ENCODE measurements at regions not wholly inside any gene's neighbourhood (a gene's known extent, or its start where the extent isn't known, plus 50 kb on each side); places are given as distances from the start of the nearest gene placed in this dataset.

GRCh38 chr4:18813771-18814170, 792.2 kb upstream of the LCORL start:
- no peak for DNase-seq
- intact Hi-C loops (cut with DNase I) = no loop called here
- Histone ChIP-seq H3K27me3 (no peaks in the 10 kb centered on the region), H3K4me3 (no peak overlapping the region), H3K27ac (no peak overlapping the region), H3K4me1 (replicated peaks in 1 of 2) (no peaks in the 10 kb centered on the region), H3K36me3 (replicated peaks in 1 of 2) (no peaks in the 10 kb centered on the region), H3K9me3 (replicated peaks in 1 of 3) (no peaks in the 10 kb centered on the region)
- TF ChIP-seq POLR2A (IDR thresholded peaks at IDR 0.05) = no peak
- TF ChIP-seq, protein P1, sequence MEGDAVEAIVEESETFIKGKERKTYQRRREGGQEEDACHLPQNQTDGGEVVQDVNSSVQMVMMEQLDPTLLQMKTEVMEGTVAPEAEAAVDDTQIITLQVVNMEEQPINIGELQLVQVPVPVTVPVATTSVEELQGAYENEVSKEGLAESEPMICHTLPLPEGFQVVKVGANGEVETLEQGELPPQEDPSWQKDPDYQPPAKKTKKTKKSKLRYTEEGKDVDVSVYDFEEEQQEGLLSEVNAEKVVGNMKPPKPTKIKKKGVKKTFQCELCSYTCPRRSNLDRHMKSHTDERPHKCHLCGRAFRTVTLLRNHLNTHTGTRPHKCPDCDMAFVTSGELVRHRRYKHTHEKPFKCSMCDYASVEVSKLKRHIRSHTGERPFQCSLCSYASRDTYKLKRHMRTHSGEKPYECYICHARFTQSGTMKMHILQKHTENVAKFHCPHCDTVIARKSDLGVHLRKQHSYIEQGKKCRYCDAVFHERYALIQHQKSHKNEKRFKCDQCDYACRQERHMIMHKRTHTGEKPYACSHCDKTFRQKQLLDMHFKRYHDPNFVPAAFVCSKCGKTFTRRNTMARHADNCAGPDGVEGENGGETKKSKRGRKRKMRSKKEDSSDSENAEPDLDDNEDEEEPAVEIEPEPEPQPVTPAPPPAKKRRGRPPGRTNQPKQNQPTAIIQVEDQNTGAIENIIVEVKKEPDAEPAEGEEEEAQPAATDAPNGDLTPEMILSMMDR (IDR thresholded peaks at IDR 0.05) = no peak

GRCh38 chr4:18813055-18813454, 791.5 kb upstream of the LCORL start:
- TF ChIP-seq POLR2A (IDR thresholded peaks at IDR 0.05) = no peak
- TF ChIP-seq, protein P1 (IDR thresholded peaks at IDR 0.05) = no peak
- H3K27me3 ChIP-seq = no peaks in the 10 kb centered on the region
- intact Hi-C loops (cut with DNase I) = no loop called here

DNA sequence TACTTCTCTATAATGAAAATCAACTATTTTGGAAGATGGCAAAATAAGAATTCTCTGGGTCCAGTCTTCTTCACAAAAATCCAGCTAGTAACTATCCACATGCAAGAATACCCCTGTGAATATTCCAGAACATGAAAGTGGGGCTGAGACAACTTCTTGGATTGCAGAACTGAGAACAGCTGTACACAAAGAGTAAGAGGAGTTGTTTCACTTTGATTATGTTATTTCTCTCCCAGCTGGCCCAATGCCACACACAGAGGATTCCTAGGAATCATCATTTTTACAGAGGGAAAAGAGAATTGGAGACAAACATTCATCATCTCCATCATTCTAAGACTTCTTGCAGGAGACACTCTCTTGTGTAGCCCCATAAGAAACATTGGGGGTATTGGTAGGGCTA, 782.2 kb upstream of the LCORL start:
- Histone ChIP-seq H3K27me3 (no peaks in the 10 kb centered on the region), H3K27ac (no peak overlapping the region), H3K9me3 (replicated peaks in 1 of 3) (no peaks in the 10 kb centered on the region), H3K4me3 (no peak overlapping the region), H3K4me1 (replicated peaks in 1 of 2) (no peaks in the 10 kb centered on the region), H3K36me3 (replicated peaks in 1 of 2) (no peaks in the 10 kb centered on the region)
- TF ChIP-seq, protein P1 (IDR thresholded peaks at IDR 0.05) = no peak
- no peak for TF ChIP-seq POLR2A (IDR thresholded peaks at IDR 0.05)
- DNase-seq = no peak
- intact Hi-C loops (cut with DNase I) = no loop called here

More at GRCh38 chr4:18813055-18813454, 791.5 kb upstream of the LCORL start:
- no peak overlapping the region for H3K27ac ChIP-seq
- no peaks in the 10 kb centered on the region for H3K9me3 ChIP-seq (replicated peaks in 1 of 3)
- H3K4me3 ChIP-seq = no peak overlapping the region
- H3K4me1 ChIP-seq (replicated peaks in 1 of 2) = no peaks in the 10 kb centered on the region
- DNase-seq = no peak
- no peaks in the 10 kb centered on the region for H3K36me3 ChIP-seq (replicated peaks in 1 of 2)

DNA sequence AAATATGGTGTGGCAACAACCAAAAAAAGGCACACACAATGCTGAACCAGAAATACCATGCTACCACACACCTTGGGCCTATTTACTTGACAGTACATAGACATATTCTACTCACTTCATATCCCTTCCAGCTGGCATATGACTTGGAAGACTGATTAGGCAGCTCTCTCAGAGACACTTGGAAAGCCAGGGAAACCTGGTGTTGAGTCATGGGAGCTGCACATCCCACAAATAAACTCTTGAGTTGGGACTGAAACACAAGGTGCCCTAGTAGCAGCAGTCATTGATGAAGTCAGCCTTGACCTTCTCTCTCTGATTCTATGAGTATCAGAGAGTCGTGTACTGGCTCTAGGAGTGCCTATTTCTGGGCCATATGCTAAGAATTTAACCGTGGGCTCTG, 776.6 kb upstream of the LCORL start:
- H3K4me1 ChIP-seq (replicated peaks in 1 of 2) = no peaks in the 10 kb centered on the region
- H3K27me3 ChIP-seq = no peaks in the 10 kb centered on the region
- no peak overlapping the region for H3K4me3 ChIP-seq
- DNase-seq = no peak
- no peak for TF ChIP-seq POLR2A (IDR thresholded peaks at IDR 0.05)
- TF ChIP-seq, protein P1 (IDR thresholded peaks at IDR 0.05) = no peak
- H3K36me3 ChIP-seq (replicated peaks in 1 of 2) = no peaks in the 10 kb centered on the region
- intact Hi-C loops (cut with DNase I) = no loop called here
- no peak overlapping the region for H3K27ac ChIP-seq
- H3K9me3 ChIP-seq (replicated peaks in 1 of 3) = no peaks in the 10 kb centered on the region
- 58 to 85% (median 65%) methylated on average over 2 of the region's 2 CpGs for WGBS, 4 donors

Data from adrenal gland (tissue), 9 donors.